KMS-11 (cell line): ENCODE measurements at regions not wholly inside any gene's neighbourhood (a gene's known extent, or its start where the extent isn't known, plus 50 kb on each side); places are given as distances from the start of the nearest gene placed in this dataset.

Source experiments
- H2AFZ ChIP-seq: fragments of 200-600 bp; sonication (generic); 2 replicates; pipeline ENCODE4 v1.6.1; 2016; ENCODE audit warnings: antibody characterized with exemption, mixed run types, low read depth
- H3K27ac ChIP-seq: fragments of 200-600 bp; sonication (generic); 2 replicates; pipeline ENCODE4 v1.6.1; 2016; ENCODE audit warnings: mild to moderate bottlenecking, mixed run types
- H3K27me3 ChIP-seq: fragments of 200-600 bp; sonication (generic); 2 replicates; pipeline ENCODE4 v1.6.1; 2017; ENCODE audit warnings: mild to moderate bottlenecking, low read depth, mixed run types, moderate library complexity; ENCODE audit not compliant: insufficient read depth
- H3K36me3 ChIP-seq: fragments of 200-600 bp; sonication (generic); 2 replicates; pipeline ENCODE4 v1.6.1; 2017; ENCODE audit warnings: mild to moderate bottlenecking, mixed run types; ENCODE audit not compliant: insufficient read depth
- H3K4me1 ChIP-seq: fragments of 200-600 bp; sonication (generic); 2 replicates; pipeline ENCODE4 v1.6.1; 2016; ENCODE audit warnings: mild to moderate bottlenecking, low read depth, mixed run types; ENCODE audit not compliant: poor library complexity, severe bottlenecking
- H3K4me2 ChIP-seq: fragments of 200-600 bp; sonication (generic); 2 replicates; pipeline ENCODE4 v1.7.0; 2016; ENCODE audit warnings: mild to moderate bottlenecking, mixed run types
- H3K4me3 ChIP-seq: fragments of 200-600 bp; sonication (generic); IDR thresholded peaks from 2 replicates; pipeline ENCODE4 v1.6.1; 2017; ENCODE audit warnings: low read depth, low read length, mixed read lengths; ENCODE audit not compliant: insufficient read depth
- H3K79me2 ChIP-seq: fragments of 200-600 bp; sonication (generic); 2 replicates; pipeline ENCODE4 v1.6.1; 2016; ENCODE audit warnings: low read depth, mixed run types; ENCODE audit not compliant: insufficient read depth
- H3K9ac ChIP-seq: fragments of 200-600 bp; sonication (generic); 2 replicates; pipeline ENCODE4 v1.6.1; 2016; ENCODE audit warnings: mild to moderate bottlenecking, mixed run types
- H4K20me1 ChIP-seq: fragments of 200-600 bp; sonication (generic); 2 replicates; pipeline ENCODE4 v1.6.1; 2016; ENCODE audit warnings: mild to moderate bottlenecking, mixed run types; ENCODE audit not compliant: insufficient read depth
- CTCF ChIP-seq: fragments of 200-600 bp; sonication (generic); conservative IDR thresholded peaks from 2 replicates; pipeline ENCODE4 v1.6.1; 2017; ENCODE audit warnings: low read depth, mild to moderate bottlenecking, antibody characterized with exemption, low read length, moderate library complexity, mixed read lengths

- no peaks in the 10 kb centered on the region for H4K20me1 ChIP-seq
- no peaks in the 10 kb centered on the region for H3K27me3 ChIP-seq
- H3K9ac ChIP-seq: no peak overlapping the region
- no peak overlapping the region for H2AFZ ChIP-seq
- no peak overlapping the region for H3K4me2 ChIP-seq
- H3K4me1 ChIP-seq: no peaks in the 10 kb centered on the region
- H3K27ac ChIP-seq: no peak overlapping the region
- no peaks in the 10 kb centered on the region for H3K79me2 ChIP-seq
- no peak for TF ChIP-seq CTCF
- H3K4me3 ChIP-seq: no peak overlapping the region
- H3K36me3 ChIP-seq: no peaks in the 10 kb centered on the region
These were observed 90.7 kb upstream of the FNDC3A start for GRCh38 chr13:48885027-48885395.

GRCh38 chr13:48888613-48889012 lies 87.1 kb upstream of the FNDC3A start:
- Histone ChIP-seq H3K27me3 (no peaks in the 10 kb centered on the region), H2AFZ (no peak overlapping the region), H3K27ac (no peak overlapping the region), H3K79me2 (no peaks in the 10 kb centered on the region), H3K36me3 (no peaks in the 10 kb centered on the region), H3K4me2 (no peak overlapping the region), H3K4me3 (no peak overlapping the region), H4K20me1 (no peaks in the 10 kb centered on the region), H3K9ac (no peak overlapping the region), H3K4me1 (no peaks in the 10 kb centered on the region)
- no peak for TF ChIP-seq CTCF

GRCh38 chr13:48890391-48890790 lies 85.3 kb upstream of the FNDC3A start:
- no peak for TF ChIP-seq CTCF
- Histone ChIP-seq H3K9ac (no peak overlapping the region), H3K4me1 (no peaks in the 10 kb centered on the region), H3K27me3 (no peaks in the 10 kb centered on the region), H3K79me2 (no peaks in the 10 kb centered on the region), H3K4me3 (no peak overlapping the region), H3K4me2 (no peak overlapping the region), H4K20me1 (no peaks in the 10 kb centered on the region), H3K36me3 (no peaks in the 10 kb centered on the region), H2AFZ (no peak overlapping the region), H3K27ac (no peak overlapping the region)

- Histone ChIP-seq H3K27ac (no peak overlapping the region), H3K36me3 (no peaks in the 10 kb centered on the region), H3K4me1 (no peaks in the 10 kb centered on the region), H3K9ac (no peak overlapping the region), H3K27me3 (no peaks in the 10 kb centered on the region), H3K4me3 (no peak overlapping the region), H4K20me1 (no peaks in the 10 kb centered on the region), H2AFZ (no peak overlapping the region), H3K4me2 (no peak overlapping the region), H3K79me2 (no peaks in the 10 kb centered on the region)
- no peak for TF ChIP-seq CTCF
These were observed 84.1 kb upstream of the FNDC3A start for GRCh38 chr13:48891586-48891985.
